GM23338 (cell line): ENCODE measurements at regions not wholly inside any gene's neighbourhood (a gene's known extent, or its start where the extent isn't known, plus 50 kb on each side); places are given as distances from the start of the nearest gene placed in this dataset.
A peak's percentile ranks its signal among the peaks of the same experiment; 100 is the strongest.

Experiments
- ATAC-seq: fragments of 200-7000 bp; cut with Tn5 transposase; 3 replicates; pipeline ENCODE4 v1.9.1; 2020
- DNase-seq: peaks from one replicate; pipeline ENCODE4 v3.0.0-alpha.2; 2015; ENCODE audit warnings: low spot score
- H2AFZ ChIP-seq: fragments of 200-600 bp; sonication (generic); 2 replicates; pipeline ENCODE4 v1.8.0; 2016; ENCODE audit warnings: antibody characterized with exemption, mild to moderate bottlenecking, moderate library complexity
- H3F3A ChIP-seq: fragments of 200-600 bp; sonication (generic); replicated peaks from 2 replicates; pipeline ENCODE4 v1.8.0; 2017; ENCODE audit warnings: antibody characterized with exemption, mixed run types, low read depth
- H3K27ac ChIP-seq: fragments of 200-600 bp; sonication (generic); 2 replicates; pipeline ENCODE4 v1.6.1; 2016; ENCODE audit warnings: low read depth
- H3K27me3 ChIP-seq: fragments of 200-600 bp; sonication (generic); 2 replicates; pipeline ENCODE4 v1.8.0; 2016; ENCODE audit warnings: mild to moderate bottlenecking, mixed run types, moderate library complexity; ENCODE audit not compliant: insufficient read depth
- H3K36me3 ChIP-seq: fragments of 200-600 bp; sonication (generic); 2 replicates; pipeline ENCODE4 v1.8.0; 2016; ENCODE audit warnings: mild to moderate bottlenecking; ENCODE audit not compliant: insufficient read depth
- H3K4me1 ChIP-seq: fragments of 200-600 bp; sonication (generic); 2 replicates; pipeline ENCODE4 v1.8.0; 2016; ENCODE audit warnings: mild to moderate bottlenecking, moderate library complexity; ENCODE audit not compliant: insufficient read depth
- H3K4me2 ChIP-seq: fragments of 200-600 bp; sonication (generic); 2 replicates; pipeline ENCODE4 v1.7.1; 2017; ENCODE audit warnings: mixed run types
- H3K4me3 ChIP-seq: fragments of 200-600 bp; sonication (generic); 2 replicates; pipeline ENCODE4 v1.6.1; 2016; ENCODE audit warnings: mixed run types
- H3K79me2 ChIP-seq: fragments of 200-600 bp; sonication (generic); replicated peaks from 2 replicates; pipeline ENCODE4 v1.8.0; 2017; ENCODE audit warnings: mild to moderate bottlenecking; ENCODE audit not compliant: insufficient read depth
- H3K9me2 ChIP-seq: fragments of 200-600 bp; sonication (generic); 2 replicates; pipeline ENCODE4 v1.8.0; 2017; ENCODE audit not compliant: insufficient read depth
- H4K20me1 ChIP-seq: fragments of 200-600 bp; sonication (generic); replicated peaks from 2 replicates; pipeline ENCODE4 v1.8.0; 2017; ENCODE audit warnings: mild to moderate bottlenecking; ENCODE audit not compliant: insufficient read depth
- H3K27ac Mint-ChIP-seq: 2 replicates; pipeline ENCODE4 v1.8.0; 2020; ENCODE audit warnings: inconsistent platforms, mild to moderate bottlenecking, moderate library complexity, mixed read lengths
- H3K27me3 Mint-ChIP-seq: 3 replicates; pipeline ENCODE4 v1.8.0; 2022; ENCODE audit warnings: low read depth, mild to moderate bottlenecking, moderate library complexity, mixed read lengths, inconsistent platforms; ENCODE audit not compliant: insufficient read depth, poor library complexity
- H3K36me3 Mint-ChIP-seq: 3 replicates; pipeline ENCODE4 v1.8.0; 2021; ENCODE audit warnings: low read depth, mild to moderate bottlenecking, inconsistent platforms, moderate library complexity, mixed read lengths
- H3K4me1 Mint-ChIP-seq: 3 replicates; pipeline ENCODE4 v1.8.0; 2020; ENCODE audit warnings: mild to moderate bottlenecking, inconsistent platforms, mixed read lengths
- H3K4me3 Mint-ChIP-seq: 3 replicates; pipeline ENCODE4 v1.8.0; 2021; ENCODE audit warnings: moderate library complexity, mild to moderate bottlenecking, inconsistent platforms, mixed read lengths
- H3K9me3 Mint-ChIP-seq: 3 replicates; pipeline ENCODE4 v1.8.0; 2020; ENCODE audit warnings: moderate library complexity, mild to moderate bottlenecking, inconsistent platforms, mixed read lengths
- CREB1 ChIP-seq: fragments of 250-450 bp; sonication (Bioruptor Pico); IDR thresholded peaks from 2 replicates; pipeline ENCODE4 v1.5.0; 2020; ENCODE audit warnings: low read depth, mild to moderate bottlenecking, moderate library complexity
- CTCF ChIP-seq, 2 experiments: fragments of 200-600 bp in 1 of 2; sonication (generic) in 1 of 2; conservative IDR thresholded peaks; 2 replicates each; pipeline versions ENCODE4 v1.5.1 to v1.6.1; 2016 to 2017; ENCODE audit warnings: antibody characterized with exemption in 2 of 2, low read depth in 2 of 2, mild to moderate bottlenecking in 2 of 2, moderate library complexity in 1 of 2
- EZH2phosphoT487 ChIP-seq: fragments of 200-600 bp; sonication (generic); IDR thresholded peaks from one replicate; pipeline ENCODE4 v1.8.1; 2018; ENCODE audit warnings: antibody characterized with exemption; ENCODE audit not compliant: unreplicated experiment
- JUNB ChIP-seq: IDR thresholded peaks from one replicate; pipeline ENCODE4 v1.6.1; 2016; ENCODE audit warnings: antibody characterized with exemption; ENCODE audit not compliant: unreplicated experiment
- STAT1 ChIP-seq: IDR thresholded peaks from one replicate; pipeline ENCODE4 v1.6.1; 2016; ENCODE audit warnings: antibody characterized with exemption; ENCODE audit not compliant: unreplicated experiment
- TF ChIP-seq, protein P1 (sequence below): fragments of 250-450 bp; sonication (Bioruptor Pico); IDR thresholded peaks from 2 replicates; pipeline ENCODE4 v1.5.0; 2020; ENCODE audit warnings: mild to moderate bottlenecking, moderate library complexity
- TF ChIP-seq, protein P2 (sequence below): IDR thresholded peaks from one replicate; pipeline ENCODE4 v1.6.1; 2018; ENCODE audit warnings: antibody characterized with exemption; ENCODE audit not compliant: unreplicated experiment

DNA sequence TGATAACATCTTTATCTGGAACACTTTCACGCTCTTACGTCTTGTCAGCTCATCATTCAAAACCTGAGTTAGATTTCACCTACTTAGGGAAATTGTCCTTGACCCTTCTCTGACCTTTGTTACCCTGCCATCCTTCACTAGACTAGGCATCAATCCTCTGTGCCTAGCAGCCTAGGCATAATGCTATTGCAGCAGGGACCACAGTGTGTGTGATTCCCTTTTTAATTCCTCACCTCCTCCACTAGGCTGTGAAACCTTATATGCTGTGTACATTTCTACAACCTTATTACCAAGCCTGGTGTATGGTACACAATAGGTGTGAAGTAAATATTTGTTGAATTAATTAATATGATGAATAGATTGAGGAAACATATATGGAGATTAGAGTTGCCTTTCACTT is 66.7 kb upstream of the DEFB112 start:
- Histone ChIP-seq H3K4me1 (peaks cover 32% of the 10 kb centered on the region), H2AFZ (no peak overlapping the region), H3K36me3 (no peaks in the 10 kb centered on the region), H3K9me2 (no peaks in the 10 kb centered on the region; the same call in 1 of the 2 replicates), H3K79me2 (no peaks in the 10 kb centered on the region), H3K27me3 (no peaks in the 10 kb centered on the region), H3K27ac (peak overlapping the region; percentile 50; the same call in 1 of the 2 replicates), H3F3A (no peaks in the 10 kb centered on the region), H3K4me3 (no peak overlapping the region), H3K4me2 (peak overlapping the region; percentile 36), H4K20me1 (no peaks in the 10 kb centered on the region)
- peaks cover 22% of the 10 kb centered on the region for H3K4me1 Mint-ChIP-seq
- peak; percentile 67 for ATAC-seq
- H3K36me3 Mint-ChIP-seq, result no peaks in the 10 kb centered on the region
- 0 out of 4 replicates have a peak, but pooled peaks of 1 of the 2 experiments have one; percentile 13 for TF ChIP-seq CTCF (conservative IDR thresholded peaks at IDR 0.05; ENCODE audit: low read depth in 2 of 2)
- TF ChIP-seq JUNB, result no peak
- no peak for TF ChIP-seq CREB1
- TF ChIP-seq EZH2phosphoT487, result no peak
- TF ChIP-seq STAT1, result no peak
- TF ChIP-seq, protein P1, sequence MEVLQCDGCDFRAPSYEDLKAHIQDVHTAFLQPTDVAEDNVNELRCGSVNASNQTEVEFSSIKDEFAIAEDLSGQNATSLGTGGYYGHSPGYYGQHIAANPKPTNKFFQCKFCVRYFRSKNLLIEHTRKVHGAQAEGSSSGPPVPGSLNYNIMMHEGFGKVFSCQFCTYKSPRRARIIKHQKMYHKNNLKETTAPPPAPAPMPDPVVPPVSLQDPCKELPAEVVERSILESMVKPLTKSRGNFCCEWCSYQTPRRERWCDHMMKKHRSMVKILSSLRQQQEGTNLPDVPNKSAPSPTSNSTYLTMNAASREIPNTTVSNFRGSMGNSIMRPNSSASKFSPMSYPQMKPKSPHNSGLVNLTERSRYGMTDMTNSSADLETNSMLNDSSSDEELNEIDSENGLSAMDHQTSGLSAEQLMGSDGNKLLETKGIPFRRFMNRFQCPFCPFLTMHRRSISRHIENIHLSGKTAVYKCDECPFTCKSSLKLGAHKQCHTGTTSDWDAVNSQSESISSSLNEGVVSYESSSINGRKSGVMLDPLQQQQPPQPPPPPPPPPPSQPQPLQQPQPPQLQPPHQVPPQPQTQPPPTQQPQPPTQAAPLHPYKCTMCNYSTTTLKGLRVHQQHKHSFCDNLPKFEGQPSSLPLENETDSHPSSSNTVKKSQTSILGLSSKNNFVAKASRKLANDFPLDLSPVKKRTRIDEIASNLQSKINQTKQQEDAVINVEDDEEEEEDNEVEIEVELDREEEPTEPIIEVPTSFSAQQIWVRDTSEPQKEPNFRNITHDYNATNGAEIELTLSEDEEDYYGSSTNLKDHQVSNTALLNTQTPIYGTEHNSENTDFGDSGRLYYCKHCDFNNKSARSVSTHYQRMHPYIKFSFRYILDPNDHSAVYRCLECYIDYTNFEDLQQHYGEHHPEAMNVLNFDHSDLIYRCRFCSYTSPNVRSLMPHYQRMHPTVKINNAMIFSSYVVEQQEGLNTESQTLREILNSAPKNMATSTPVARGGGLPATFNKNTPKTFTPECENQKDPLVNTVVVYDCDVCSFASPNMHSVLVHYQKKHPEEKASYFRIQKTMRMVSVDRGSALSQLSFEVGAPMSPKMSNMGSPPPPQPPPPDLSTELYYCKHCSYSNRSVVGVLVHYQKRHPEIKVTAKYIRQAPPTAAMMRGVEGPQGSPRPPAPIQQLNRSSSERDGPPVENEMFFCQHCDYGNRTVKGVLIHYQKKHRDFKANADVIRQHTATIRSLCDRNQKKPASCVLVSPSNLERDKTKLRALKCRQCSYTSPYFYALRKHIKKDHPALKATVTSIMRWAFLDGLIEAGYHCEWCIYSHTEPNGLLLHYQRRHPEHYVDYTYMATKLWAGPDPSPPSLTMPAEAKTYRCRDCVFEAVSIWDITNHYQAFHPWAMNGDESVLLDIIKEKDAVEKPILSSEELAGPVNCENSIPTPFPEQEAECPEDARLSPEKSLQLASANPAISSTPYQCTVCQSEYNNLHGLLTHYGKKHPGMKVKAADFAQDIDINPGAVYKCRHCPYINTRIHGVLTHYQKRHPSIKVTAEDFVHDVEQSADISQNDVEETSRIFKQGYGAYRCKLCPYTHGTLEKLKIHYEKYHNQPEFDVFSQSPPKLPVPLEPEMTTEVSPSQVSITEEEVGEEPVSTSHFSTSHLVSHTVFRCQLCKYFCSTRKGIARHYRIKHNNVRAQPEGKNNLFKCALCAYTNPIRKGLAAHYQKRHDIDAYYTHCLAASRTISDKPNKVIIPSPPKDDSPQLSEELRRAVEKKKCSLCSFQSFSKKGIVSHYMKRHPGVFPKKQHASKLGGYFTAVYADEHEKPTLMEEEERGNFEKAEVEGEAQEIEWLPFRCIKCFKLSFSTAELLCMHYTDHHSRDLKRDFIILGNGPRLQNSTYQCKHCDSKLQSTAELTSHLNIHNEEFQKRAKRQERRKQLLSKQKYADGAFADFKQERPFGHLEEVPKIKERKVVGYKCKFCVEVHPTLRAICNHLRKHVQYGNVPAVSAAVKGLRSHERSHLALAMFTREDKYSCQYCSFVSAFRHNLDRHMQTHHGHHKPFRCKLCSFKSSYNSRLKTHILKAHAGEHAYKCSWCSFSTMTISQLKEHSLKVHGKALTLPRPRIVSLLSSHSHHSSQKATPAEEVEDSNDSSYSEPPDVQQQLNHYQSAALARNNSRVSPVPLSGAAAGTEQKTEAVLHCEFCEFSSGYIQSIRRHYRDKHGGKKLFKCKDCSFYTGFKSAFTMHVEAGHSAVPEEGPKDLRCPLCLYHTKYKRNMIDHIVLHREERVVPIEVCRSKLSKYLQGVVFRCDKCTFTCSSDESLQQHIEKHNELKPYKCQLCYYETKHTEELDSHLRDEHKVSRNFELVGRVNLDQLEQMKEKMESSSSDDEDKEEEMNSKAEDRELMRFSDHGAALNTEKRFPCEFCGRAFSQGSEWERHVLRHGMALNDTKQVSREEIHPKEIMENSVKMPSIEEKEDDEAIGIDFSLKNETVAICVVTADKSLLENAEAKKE (CRISPR knock-in tag), result no peak
- TF ChIP-seq, protein P2, sequence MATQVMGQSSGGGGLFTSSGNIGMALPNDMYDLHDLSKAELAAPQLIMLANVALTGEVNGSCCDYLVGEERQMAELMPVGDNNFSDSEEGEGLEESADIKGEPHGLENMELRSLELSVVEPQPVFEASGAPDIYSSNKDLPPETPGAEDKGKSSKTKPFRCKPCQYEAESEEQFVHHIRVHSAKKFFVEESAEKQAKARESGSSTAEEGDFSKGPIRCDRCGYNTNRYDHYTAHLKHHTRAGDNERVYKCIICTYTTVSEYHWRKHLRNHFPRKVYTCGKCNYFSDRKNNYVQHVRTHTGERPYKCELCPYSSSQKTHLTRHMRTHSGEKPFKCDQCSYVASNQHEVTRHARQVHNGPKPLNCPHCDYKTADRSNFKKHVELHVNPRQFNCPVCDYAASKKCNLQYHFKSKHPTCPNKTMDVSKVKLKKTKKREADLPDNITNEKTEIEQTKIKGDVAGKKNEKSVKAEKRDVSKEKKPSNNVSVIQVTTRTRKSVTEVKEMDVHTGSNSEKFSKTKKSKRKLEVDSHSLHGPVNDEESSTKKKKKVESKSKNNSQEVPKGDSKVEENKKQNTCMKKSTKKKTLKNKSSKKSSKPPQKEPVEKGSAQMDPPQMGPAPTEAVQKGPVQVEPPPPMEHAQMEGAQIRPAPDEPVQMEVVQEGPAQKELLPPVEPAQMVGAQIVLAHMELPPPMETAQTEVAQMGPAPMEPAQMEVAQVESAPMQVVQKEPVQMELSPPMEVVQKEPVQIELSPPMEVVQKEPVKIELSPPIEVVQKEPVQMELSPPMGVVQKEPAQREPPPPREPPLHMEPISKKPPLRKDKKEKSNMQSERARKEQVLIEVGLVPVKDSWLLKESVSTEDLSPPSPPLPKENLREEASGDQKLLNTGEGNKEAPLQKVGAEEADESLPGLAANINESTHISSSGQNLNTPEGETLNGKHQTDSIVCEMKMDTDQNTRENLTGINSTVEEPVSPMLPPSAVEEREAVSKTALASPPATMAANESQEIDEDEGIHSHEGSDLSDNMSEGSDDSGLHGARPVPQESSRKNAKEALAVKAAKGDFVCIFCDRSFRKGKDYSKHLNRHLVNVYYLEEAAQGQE, result no peak
- no peak overlapping the region for H3K27ac Mint-ChIP-seq
- no peaks in the 10 kb centered on the region for H3K27me3 Mint-ChIP-seq
- no peaks in the 10 kb centered on the region for H3K9me3 Mint-ChIP-seq
- no peak overlapping the region for H3K4me3 Mint-ChIP-seq
- peak; percentile 15 for DNase-seq
